Neural progenitor cell (in vitro differentiated cells): ENCODE measurements at regions not wholly inside any gene's neighbourhood (a gene's known extent, or its start where the extent isn't known, plus 50 kb on each side); places are given as distances from the start of the nearest gene placed in this dataset.

Source experiments
- DNase-seq: peaks from one replicate; pipeline ENCODE4 v3.0.0-alpha.2; 2016; ENCODE audit warnings: low spot score
- H2AFZ ChIP-seq: fragments of 200-600 bp; sonication (generic); replicated peaks from 2 replicates; pipeline ENCODE4 v1.6.1; 2016; ENCODE audit warnings: antibody characterized with exemption
- H3F3A ChIP-seq: fragments of 200-600 bp; sonication (generic); 2 replicates; pipeline ENCODE4 v1.6.1; 2016; ENCODE audit warnings: antibody characterized with exemption, low read depth
- H3K27ac ChIP-seq: fragments of 200-600 bp; sonication (generic); 2 replicates; pipeline ENCODE4 v1.5.1; 2016; ENCODE audit warnings: mild to moderate bottlenecking
- H3K27me3 ChIP-seq: fragments of 200-600 bp; sonication (generic); 2 replicates; pipeline ENCODE4 v1.6.1; 2016; ENCODE audit warnings: mild to moderate bottlenecking, moderate library complexity
- H3K36me3 ChIP-seq: fragments of 200-600 bp; sonication (generic); 2 replicates; pipeline ENCODE4 v1.5.1; 2016
- H3K4me1 ChIP-seq: fragments of 200-600 bp; sonication (generic); 2 replicates; pipeline ENCODE4 v1.6.1; 2016; ENCODE audit warnings: mixed run types
- H3K4me2 ChIP-seq: fragments of 200-600 bp; sonication (generic); 2 replicates; pipeline ENCODE4 v1.6.1; 2016
- H3K4me3 ChIP-seq: fragments of 200-600 bp; sonication (generic); 2 replicates; pipeline ENCODE4 v1.5.1; 2016
- H3K79me2 ChIP-seq: fragments of 200-600 bp; sonication (generic); 2 replicates; pipeline ENCODE4 v1.6.1; 2016; ENCODE audit warnings: low read depth
- H3K9ac ChIP-seq: fragments of 200-600 bp; sonication (generic); 2 replicates; pipeline ENCODE4 v1.6.1; 2016
- H3K9me3 ChIP-seq: fragments of 200-600 bp; sonication (generic); 2 replicates; pipeline ENCODE4 v1.5.1; 2016; ENCODE audit warnings: low read depth
- H4K20me1 ChIP-seq: fragments of 200-600 bp; sonication (generic); 2 replicates; pipeline ENCODE4 v1.6.1; 2016; ENCODE audit warnings: low read depth
- H3K27ac Mint-ChIP-seq: 3 replicates; pipeline ENCODE4 v1.8.0; 2021; ENCODE audit warnings: mixed read lengths
- H3K27me3 Mint-ChIP-seq: 2 replicates; pipeline ENCODE4 v1.8.0; 2022; ENCODE audit warnings: low read depth, mild to moderate bottlenecking, inconsistent platforms, moderate library complexity, mixed read lengths; ENCODE audit not compliant: insufficient read depth
- H3K36me3 Mint-ChIP-seq: 3 replicates; pipeline ENCODE4 v1.8.0; 2021; ENCODE audit warnings: mixed read lengths
- H3K4me1 Mint-ChIP-seq: 3 replicates; pipeline ENCODE4 v1.8.0; 2021; ENCODE audit warnings: mixed read lengths
- H3K4me3 Mint-ChIP-seq: 3 replicates; pipeline ENCODE4 v1.8.0; 2021; ENCODE audit warnings: mild to moderate bottlenecking, moderate library complexity, mixed read lengths
- H3K9me3 Mint-ChIP-seq: 3 replicates; pipeline ENCODE4 v1.8.0; 2020; ENCODE audit warnings: mixed read lengths
- CTCF ChIP-seq: fragments of 200-600 bp; sonication (generic); IDR thresholded peaks from 2 replicates; pipeline ENCODE4 v1.5.1; 2017; ENCODE audit warnings: antibody characterized with exemption, mild to moderate bottlenecking
- EZH2 ChIP-seq: fragments of 200-600 bp; sonication (generic); IDR thresholded peaks from 2 replicates; pipeline ENCODE4 v1.6.1; 2017; ENCODE audit warnings: antibody characterized with exemption, mild to moderate bottlenecking, moderate library complexity
- EZH2phosphoT487 ChIP-seq: fragments of 200-600 bp; sonication (generic); IDR thresholded peaks from 2 replicates; pipeline ENCODE4 v1.6.1; 2017; ENCODE audit warnings: antibody characterized with exemption

- no peaks in the 10 kb centered on the region for H3F3A ChIP-seq
- H3K9ac ChIP-seq: no peak overlapping the region
- no peaks in the 10 kb centered on the region for H3K27me3 ChIP-seq
- H3K79me2 ChIP-seq: no peaks in the 10 kb centered on the region
- no peak for TF ChIP-seq EZH2
- no peak for TF ChIP-seq EZH2phosphoT487
- H2AFZ ChIP-seq: no peak overlapping the region
- Mint-ChIP-seq H3K9me3 (no peaks in the 10 kb centered on the region), H3K4me3 (no peak overlapping the region), H3K36me3 (no peaks in the 10 kb centered on the region), H3K27ac (no peak overlapping the region), H3K27me3 (no peaks in the 10 kb centered on the region), H3K4me1 (no peaks in the 10 kb centered on the region)
- no peak for DNase-seq
- H3K4me2 ChIP-seq: no peak overlapping the region
- no peaks in the 10 kb centered on the region for H3K4me1 ChIP-seq
- H3K9me3 ChIP-seq: no peaks in the 10 kb centered on the region
- no peaks in the 10 kb centered on the region for H3K36me3 ChIP-seq
- no peak overlapping the region for H3K27ac ChIP-seq
- no peak overlapping the region for H3K4me3 ChIP-seq
- no peaks in the 10 kb centered on the region for H4K20me1 ChIP-seq
Measured at GRCh38 chr2:14881651-14882327, 249.3 kb downstream of the LRATD1 start.

DNA sequence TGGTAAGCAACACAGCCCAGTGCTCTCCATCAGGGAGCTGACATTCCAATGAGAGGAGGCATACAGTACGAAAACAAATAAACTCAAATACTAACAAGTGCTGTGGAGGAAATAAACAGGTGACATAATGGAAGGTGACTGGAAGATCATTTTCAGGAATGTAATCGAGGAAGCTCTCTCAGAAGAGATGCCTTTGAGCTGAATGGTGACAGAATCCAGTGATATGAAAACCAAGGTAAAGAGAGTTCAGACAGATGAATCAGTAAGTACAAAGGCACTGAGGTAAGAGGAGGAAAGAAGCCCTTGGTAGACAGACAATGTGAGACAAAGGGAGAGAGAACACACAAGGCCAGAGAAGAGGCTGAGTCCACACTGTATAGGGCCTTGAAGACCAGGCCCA lies 252.1 kb downstream of the LRATD1 start:
- H2AFZ ChIP-seq: no peak overlapping the region
- TF ChIP-seq EZH2phosphoT487 (no peak), CTCF (no peak), EZH2 (no peak)
- Mint-ChIP-seq H3K36me3 (no peaks in the 10 kb centered on the region), H3K4me3 (no peak overlapping the region), H3K4me1 (no peaks in the 10 kb centered on the region), H3K27ac (no peak overlapping the region), H3K9me3 (no peaks in the 10 kb centered on the region), H3K27me3 (no peaks in the 10 kb centered on the region)
- no peaks in the 10 kb centered on the region for H3K27me3 ChIP-seq
- H3K4me1 ChIP-seq: no peaks in the 10 kb centered on the region
- no peak overlapping the region for H3K4me3 ChIP-seq
- H3K79me2 ChIP-seq: no peaks in the 10 kb centered on the region
- no peak overlapping the region for H3K4me2 ChIP-seq
- no peaks in the 10 kb centered on the region for H3F3A ChIP-seq
- H3K9me3 ChIP-seq: no peaks in the 10 kb centered on the region
- H4K20me1 ChIP-seq: no peaks in the 10 kb centered on the region
- H3K36me3 ChIP-seq: no peaks in the 10 kb centered on the region
- DNase-seq: no peak
- no peak overlapping the region for H3K27ac ChIP-seq
- no peak overlapping the region for H3K9ac ChIP-seq

- no peaks in the 10 kb centered on the region for H3K36me3 ChIP-seq
- no peak overlapping the region for H2AFZ ChIP-seq
- no peak overlapping the region for H3K4me2 ChIP-seq
- H3K27me3 Mint-ChIP-seq: no peaks in the 10 kb centered on the region
- TF ChIP-seq EZH2phosphoT487 (no peak), EZH2 (no peak), CTCF (no peak)
- no peak overlapping the region for H3K9ac ChIP-seq
- H3K9me3 Mint-ChIP-seq: no peaks in the 10 kb centered on the region
- H3K4me3 Mint-ChIP-seq: no peak overlapping the region
- no peaks in the 10 kb centered on the region for H3K27me3 ChIP-seq
- no peaks in the 10 kb centered on the region for H3K9me3 ChIP-seq
- no peak overlapping the region for H3K27ac Mint-ChIP-seq
- H3F3A ChIP-seq: no peaks in the 10 kb centered on the region
- no peak for DNase-seq
- no peaks in the 10 kb centered on the region for H3K36me3 Mint-ChIP-seq
- H3K4me1 Mint-ChIP-seq: no peaks in the 10 kb centered on the region
- H3K27ac ChIP-seq: no peak overlapping the region
- H3K4me1 ChIP-seq: no peaks in the 10 kb centered on the region
- no peaks in the 10 kb centered on the region for H3K79me2 ChIP-seq
- H4K20me1 ChIP-seq: no peaks in the 10 kb centered on the region
- H3K4me3 ChIP-seq: no peak overlapping the region
Measured at GRCh38 chr2:14891546-14891945, 259.0 kb downstream of the LRATD1 start.

GRCh38 chr2:14896330-14897030 lies 264.0 kb downstream of the LRATD1 start:
- TF ChIP-seq EZH2phosphoT487: no peak
- no peak for TF ChIP-seq CTCF
- TF ChIP-seq EZH2: no peak
- no peaks in the 10 kb centered on the region for H3K79me2 ChIP-seq
- H2AFZ ChIP-seq: no peak overlapping the region
- no peaks in the 10 kb centered on the region for H3F3A ChIP-seq
- no peak for DNase-seq
- no peaks in the 10 kb centered on the region for H3K36me3 ChIP-seq
- H3K4me1 ChIP-seq: no peaks in the 10 kb centered on the region
- no peak overlapping the region for H3K4me2 ChIP-seq
- Mint-ChIP-seq H3K27ac (no peak overlapping the region), H3K36me3 (no peaks in the 10 kb centered on the region), H3K4me3 (no peak overlapping the region), H3K9me3 (no peaks in the 10 kb centered on the region), H3K27me3 (no peaks in the 10 kb centered on the region), H3K4me1 (no peaks in the 10 kb centered on the region)
- H4K20me1 ChIP-seq: no peaks in the 10 kb centered on the region
- H3K9me3 ChIP-seq: no peaks in the 10 kb centered on the region
- no peak overlapping the region for H3K9ac ChIP-seq
- no peak overlapping the region for H3K4me3 ChIP-seq
- H3K27me3 ChIP-seq: no peaks in the 10 kb centered on the region
- H3K27ac ChIP-seq: no peak overlapping the region
